ENCODE measurements at regions not wholly inside any gene's neighbourhood (a gene's known extent, or its start where the extent isn't known, plus 50 kb on each side); places are given as distances from the start of the nearest gene placed in this dataset.
A peak's percentile ranks its signal among the peaks of the same experiment; 100 is the strongest.
"Not testable (repeated sequence)": the region's sequence is repeated elsewhere in the genome, so short reads cannot be mapped to it uniquely, and the experiment has no call there.

DNA sequence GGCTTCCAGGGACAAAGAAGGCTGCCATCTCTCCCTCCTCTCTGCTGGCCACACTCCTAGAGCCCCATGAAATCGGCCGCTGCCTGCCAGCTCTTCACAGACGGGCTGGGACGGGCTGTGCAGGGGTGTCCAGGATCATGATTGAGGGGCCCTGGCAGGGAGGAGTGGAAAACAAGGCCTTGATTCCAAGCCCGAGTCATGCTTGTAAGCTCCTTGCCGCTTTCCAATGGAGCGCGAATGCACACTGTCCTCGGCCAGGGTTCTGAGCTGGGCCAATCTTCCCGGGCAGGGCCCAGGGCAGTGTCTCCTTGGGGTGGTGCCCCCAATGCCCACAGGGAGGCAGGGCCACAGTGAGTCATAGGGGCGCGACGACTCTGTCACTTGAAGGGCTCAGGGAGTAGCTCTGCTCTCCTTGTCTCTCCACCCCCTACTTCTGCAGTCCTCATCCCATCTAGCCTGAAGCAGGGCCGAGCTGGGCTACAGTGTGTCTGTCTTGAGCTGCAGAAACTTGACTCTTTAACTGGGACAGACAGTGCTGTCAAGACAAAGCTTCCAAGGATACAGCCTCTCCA, 186.2 kb upstream of the SVIL start:
- H3K27ac ChIP-seq = peak overlapping the region; percentile 54
- no peaks in the 10 kb centered on the region for H3K27me3 ChIP-seq
- DNase-seq (ENCODE audit: low spot score in 2 of 2) = no peak
- no peaks in the 10 kb centered on the region for H3K9me3 ChIP-seq
- TF ChIP-seq EP300 (IDR thresholded peaks at IDR 0.05) (no peak), POLR2AphosphoS5 (IDR thresholded peaks at IDR 0.05) (peak in 1 of 3 donors; percentile 10), POLR2A (IDR thresholded peaks at IDR 0.05) (no peak)
- TF ChIP-seq, protein P1, sequence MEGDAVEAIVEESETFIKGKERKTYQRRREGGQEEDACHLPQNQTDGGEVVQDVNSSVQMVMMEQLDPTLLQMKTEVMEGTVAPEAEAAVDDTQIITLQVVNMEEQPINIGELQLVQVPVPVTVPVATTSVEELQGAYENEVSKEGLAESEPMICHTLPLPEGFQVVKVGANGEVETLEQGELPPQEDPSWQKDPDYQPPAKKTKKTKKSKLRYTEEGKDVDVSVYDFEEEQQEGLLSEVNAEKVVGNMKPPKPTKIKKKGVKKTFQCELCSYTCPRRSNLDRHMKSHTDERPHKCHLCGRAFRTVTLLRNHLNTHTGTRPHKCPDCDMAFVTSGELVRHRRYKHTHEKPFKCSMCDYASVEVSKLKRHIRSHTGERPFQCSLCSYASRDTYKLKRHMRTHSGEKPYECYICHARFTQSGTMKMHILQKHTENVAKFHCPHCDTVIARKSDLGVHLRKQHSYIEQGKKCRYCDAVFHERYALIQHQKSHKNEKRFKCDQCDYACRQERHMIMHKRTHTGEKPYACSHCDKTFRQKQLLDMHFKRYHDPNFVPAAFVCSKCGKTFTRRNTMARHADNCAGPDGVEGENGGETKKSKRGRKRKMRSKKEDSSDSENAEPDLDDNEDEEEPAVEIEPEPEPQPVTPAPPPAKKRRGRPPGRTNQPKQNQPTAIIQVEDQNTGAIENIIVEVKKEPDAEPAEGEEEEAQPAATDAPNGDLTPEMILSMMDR (IDR thresholded peaks at IDR 0.05) = peak in 1 of 2 donors; percentile 3
- peaks cover 21% of the 10 kb centered on the region for H3K4me1 ChIP-seq
- no peaks in the 10 kb centered on the region for H3K36me3 ChIP-seq
- no peak overlapping the region for H3K4me3 ChIP-seq
- 45% methylated on average over 8 of the region's 14 CpGs for WGBS

- 87% methylated on average over 14 of the region's 14 CpGs for WGBS
- Histone ChIP-seq H3K4me1 (peaks cover 22% of the 10 kb centered on the region), H3K36me3 (no peaks in the 10 kb centered on the region), H3K9me3 (no peaks in the 10 kb centered on the region), H3K4me3 (no peak overlapping the region), H3K27me3 (no peaks in the 10 kb centered on the region), H3K27ac (no peak overlapping the region)
- TF ChIP-seq, protein P1 (IDR thresholded peaks at IDR 0.05) = no peak
- TF ChIP-seq EP300 (IDR thresholded peaks at IDR 0.05) = no peak
- no peak for TF ChIP-seq POLR2AphosphoS5 (IDR thresholded peaks at IDR 0.05)
- no peak for TF ChIP-seq POLR2A (IDR thresholded peaks at IDR 0.05)
- no peak for DNase-seq (ENCODE audit: low spot score in 2 of 2)
Measured at GRCh38 chr10:29816801-29817558, 182.2 kb upstream of the SVIL start.

GRCh38 chr10:29815572-29815971, 180.8 kb upstream of the SVIL start:
- WGBS = 80% methylated on average over 2 of the region's 2 CpGs
- no peak overlapping the region for H3K27ac ChIP-seq
- no peak overlapping the region for H3K4me3 ChIP-seq

GRCh38 chr10:29811751-29812427, 177.1 kb upstream of the SVIL start:
- Histone ChIP-seq H3K36me3 (no peaks in the 10 kb centered on the region), H3K4me1 (peaks cover 24% of the 10 kb centered on the region), H3K27me3 (no peaks in the 10 kb centered on the region), H3K27ac (peak overlapping the region; percentile 46), H3K4me3 (no peak overlapping the region), H3K9me3 (no peaks in the 10 kb centered on the region)
- TF ChIP-seq EP300 (IDR thresholded peaks at IDR 0.05) = peak; percentile 81
- peak in 1 of 3 donors; percentile 71 for TF ChIP-seq POLR2AphosphoS5 (IDR thresholded peaks at IDR 0.05)
- TF ChIP-seq POLR2A (IDR thresholded peaks at IDR 0.05) = no peak
- 14% methylated on average over 5 of the region's 5 CpGs for WGBS
- no peak for DNase-seq (ENCODE audit: low spot score in 2 of 2)

More at GRCh38 chr10:29815572-29815971, 180.8 kb upstream of the SVIL start:
- Histone ChIP-seq H3K4me1 (peaks cover 19% of the 10 kb centered on the region), H3K9me3 (no peaks in the 10 kb centered on the region), H3K36me3 (no peaks in the 10 kb centered on the region), H3K27me3 (no peaks in the 10 kb centered on the region)
- DNase-seq (ENCODE audit: low spot score in 2 of 2) = no peak
- TF ChIP-seq EP300 (IDR thresholded peaks at IDR 0.05) = no peak
- TF ChIP-seq POLR2AphosphoS5 (IDR thresholded peaks at IDR 0.05) = no peak
- TF ChIP-seq, protein P1 (IDR thresholded peaks at IDR 0.05) = no peak
- no peak for TF ChIP-seq POLR2A (IDR thresholded peaks at IDR 0.05)

DNA sequence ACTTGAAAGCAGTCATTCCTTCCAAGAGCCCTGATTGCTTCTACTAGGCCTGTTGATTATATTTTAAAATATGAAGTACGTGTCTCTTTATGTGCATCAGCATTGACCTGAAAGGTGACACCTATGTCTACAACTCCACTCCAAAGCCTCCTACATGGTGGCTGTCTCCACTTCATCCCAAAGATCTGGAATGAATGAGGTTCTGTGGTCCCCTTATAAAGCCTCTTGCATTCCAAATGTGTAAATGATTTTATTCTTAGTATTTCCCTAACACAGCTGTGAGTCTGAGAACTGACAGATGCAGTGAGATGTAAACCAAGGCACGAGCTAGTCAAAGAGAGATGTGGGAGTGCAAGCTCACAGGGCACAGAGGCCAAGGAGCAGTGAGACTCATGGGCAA, 176.0 kb upstream of the SVIL start:
- Histone ChIP-seq H3K9me3 (no peaks in the 10 kb centered on the region), H3K4me3 (no peak overlapping the region), H3K27ac (no peak overlapping the region), H3K27me3 (no peaks in the 10 kb centered on the region), H3K4me1 (peaks cover 32% of the 10 kb centered on the region), H3K36me3 (no peaks in the 10 kb centered on the region)
- WGBS = 94% methylated on average over 2 of the region's 2 CpGs
- TF ChIP-seq POLR2A (IDR thresholded peaks at IDR 0.05) (no peak), EP300 (IDR thresholded peaks at IDR 0.05) (no peak)
- TF ChIP-seq, protein P1 (IDR thresholded peaks at IDR 0.05) = no peak
- no peak for DNase-seq (ENCODE audit: low spot score in 2 of 2)

- not testable (repeated sequence) for H3K27me3 ChIP-seq; H3K4me3 ChIP-seq; H3K27ac ChIP-seq; H3K9me3 ChIP-seq; H3K36me3 ChIP-seq; DNase-seq (ENCODE audit: low spot score in 2 of 2)
- WGBS = 82% methylated on average over 3 of the region's 3 CpGs
- H3K4me1 ChIP-seq = peaks cover 35% of the 10 kb centered on the region
Measured at GRCh38 chr10:29810231-29810630, 175.5 kb upstream of the SVIL start.
